GM19351 (cell line): ENCODE measurements at regions not wholly inside any gene's neighbourhood (a gene's known extent, or its start where the extent isn't known, plus 50 kb on each side); places are given as distances from the start of the nearest gene placed in this dataset.
"Not testable (repeated sequence)": the region's sequence is repeated elsewhere in the genome, so short reads cannot be mapped to it uniquely, and the experiment has no call there.

Source experiments
- ATAC-seq: cut with Tn5 transposase; IDR thresholded peaks from one replicate; pipeline ENCODE4 v1.9.1; 2021; ENCODE audit warnings: mild to moderate bottlenecking, moderate library complexity; ENCODE audit not compliant: unreplicated experiment

- no peak for ATAC-seq
These were observed 103.5 kb upstream of the SLC38A2 start for GRCh38 chr12:46475972-46476645.

GRCh38 chr12:46474385-46474784 lies 101.8 kb upstream of the SLC38A2 start:
- ATAC-seq, result not testable (repeated sequence)

GRCh38 chr12:46473634-46474329 lies 101.2 kb upstream of the SLC38A2 start:
- ATAC-seq, result peak; percentile 63

GRCh38 chr12:46472893-46473633 lies 100.5 kb upstream of the SLC38A2 start:
- ATAC-seq, result no peak

- ATAC-seq, result no peak
These were observed 99.7 kb upstream of the SLC38A2 start for GRCh38 chr12:46472144-46472705.

GRCh38 chr12:46471404-46471803 lies 98.8 kb upstream of the SLC38A2 start:
- no peak for ATAC-seq

GRCh38 chr12:46470975-46471374 lies 98.4 kb upstream of the SLC38A2 start:
- ATAC-seq, result no peak

- ATAC-seq, result peak; percentile 76
These were observed 97.6 kb upstream of the SLC38A2 start for GRCh38 chr12:46470036-46470627.

GRCh38 chr12:46468813-46469212 lies 96.2 kb upstream of the SLC38A2 start:
- no peak for ATAC-seq

- ATAC-seq, result no peak
These were observed 95.6 kb upstream of the SLC38A2 start for GRCh38 chr12:46468160-46468559.

- no peak for ATAC-seq
These were observed 92.7 kb upstream of the SLC38A2 start for GRCh38 chr12:46465307-46465706.

GRCh38 chr12:46464863-46465262 lies 92.3 kb upstream of the SLC38A2 start:
- no peak for ATAC-seq

- ATAC-seq, result no peak
These were observed 90.2 kb upstream of the SLC38A2 start for GRCh38 chr12:46462641-46463355.

- no peak for ATAC-seq
These were observed 89.5 kb upstream of the SLC38A2 start for GRCh38 chr12:46461907-46462640.

GRCh38 chr12:46461459-46461858 lies 88.9 kb upstream of the SLC38A2 start:
- no peak for ATAC-seq

GRCh38 chr12:46460682-46461210 lies 88.2 kb upstream of the SLC38A2 start:
- ATAC-seq, result no peak

GRCh38 chr12:46459861-46460545 lies 87.4 kb upstream of the SLC38A2 start:
- ATAC-seq, result no peak

- no peak for ATAC-seq
These were observed 86.5 kb upstream of the SLC38A2 start for GRCh38 chr12:46459111-46459510.

GRCh38 chr12:46458500-46459102 lies 86.0 kb upstream of the SLC38A2 start:
- no peak for ATAC-seq
